ENCODE measurements at regions not wholly inside any gene's neighbourhood (a gene's known extent, or its start where the extent isn't known, plus 50 kb on each side); places are given as distances from the start of the nearest gene placed in this dataset.

DNA sequence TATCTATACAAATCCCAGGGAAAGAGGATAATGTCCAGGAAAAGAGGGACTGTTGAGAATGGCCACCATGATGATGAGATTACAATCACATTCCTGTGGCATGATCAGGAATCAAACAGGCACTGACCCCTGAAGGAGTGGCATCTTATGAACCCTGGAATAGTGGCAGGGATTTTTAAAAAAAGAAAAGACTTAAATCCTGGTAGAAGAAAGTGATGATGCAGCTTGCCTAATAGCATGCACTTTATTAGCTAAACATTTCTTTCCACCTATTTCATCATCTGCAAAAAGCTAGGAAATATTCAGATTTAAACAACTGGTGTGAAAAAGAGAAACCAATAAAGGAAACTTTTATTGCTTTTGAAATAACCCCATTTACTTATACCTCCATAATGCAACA is 87.2 kb upstream of the FSHR start:
- TF ChIP-seq, protein P1, sequence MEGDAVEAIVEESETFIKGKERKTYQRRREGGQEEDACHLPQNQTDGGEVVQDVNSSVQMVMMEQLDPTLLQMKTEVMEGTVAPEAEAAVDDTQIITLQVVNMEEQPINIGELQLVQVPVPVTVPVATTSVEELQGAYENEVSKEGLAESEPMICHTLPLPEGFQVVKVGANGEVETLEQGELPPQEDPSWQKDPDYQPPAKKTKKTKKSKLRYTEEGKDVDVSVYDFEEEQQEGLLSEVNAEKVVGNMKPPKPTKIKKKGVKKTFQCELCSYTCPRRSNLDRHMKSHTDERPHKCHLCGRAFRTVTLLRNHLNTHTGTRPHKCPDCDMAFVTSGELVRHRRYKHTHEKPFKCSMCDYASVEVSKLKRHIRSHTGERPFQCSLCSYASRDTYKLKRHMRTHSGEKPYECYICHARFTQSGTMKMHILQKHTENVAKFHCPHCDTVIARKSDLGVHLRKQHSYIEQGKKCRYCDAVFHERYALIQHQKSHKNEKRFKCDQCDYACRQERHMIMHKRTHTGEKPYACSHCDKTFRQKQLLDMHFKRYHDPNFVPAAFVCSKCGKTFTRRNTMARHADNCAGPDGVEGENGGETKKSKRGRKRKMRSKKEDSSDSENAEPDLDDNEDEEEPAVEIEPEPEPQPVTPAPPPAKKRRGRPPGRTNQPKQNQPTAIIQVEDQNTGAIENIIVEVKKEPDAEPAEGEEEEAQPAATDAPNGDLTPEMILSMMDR (IDR thresholded peaks at IDR 0.05) = no peak
- TF ChIP-seq POLR2A (IDR thresholded peaks at IDR 0.05) = no peak

Data from thyroid gland (tissue), 4 donors.